ENCODE measurements at regions not wholly inside any gene's neighbourhood (a gene's known extent, or its start where the extent isn't known, plus 50 kb on each side); places are given as distances from the start of the nearest gene placed in this dataset.

- Histone ChIP-seq H3K27me3 (ENCODE audit: control insufficient read depth in 2 of 2, insufficient read depth in 2 of 2, low read length in 2 of 2) (no peaks in the 10 kb centered on the region), H3K9me3 (ENCODE audit: control insufficient read depth in 2 of 2, low read length in 2 of 2) (no peaks in the 10 kb centered on the region), H3K36me3 (ENCODE audit: control insufficient read depth in 2 of 2, insufficient read depth in 2 of 2, low read length in 2 of 2) (no peaks in the 10 kb centered on the region), H3K4me1 (ENCODE audit: control insufficient read depth in 2 of 2, insufficient read depth in 2 of 2, low read length in 2 of 2) (peaks cover 7 to 8% of the 10 kb centered on the region in 2 donors), H3K9ac (ENCODE audit: low read depth in 1 of 2, low read length in 2 of 2) (no peak overlapping the region), H3K27ac (ENCODE audit: low read depth in 2 of 2, low read length in 2 of 2) (no peak overlapping the region), H3K4me3 (ENCODE audit: low read length in 2 of 2) (no peak overlapping the region)
Measured at GRCh38 chr15:91468871-91469580, 369.0 kb downstream of the SV2B start.

DNA sequence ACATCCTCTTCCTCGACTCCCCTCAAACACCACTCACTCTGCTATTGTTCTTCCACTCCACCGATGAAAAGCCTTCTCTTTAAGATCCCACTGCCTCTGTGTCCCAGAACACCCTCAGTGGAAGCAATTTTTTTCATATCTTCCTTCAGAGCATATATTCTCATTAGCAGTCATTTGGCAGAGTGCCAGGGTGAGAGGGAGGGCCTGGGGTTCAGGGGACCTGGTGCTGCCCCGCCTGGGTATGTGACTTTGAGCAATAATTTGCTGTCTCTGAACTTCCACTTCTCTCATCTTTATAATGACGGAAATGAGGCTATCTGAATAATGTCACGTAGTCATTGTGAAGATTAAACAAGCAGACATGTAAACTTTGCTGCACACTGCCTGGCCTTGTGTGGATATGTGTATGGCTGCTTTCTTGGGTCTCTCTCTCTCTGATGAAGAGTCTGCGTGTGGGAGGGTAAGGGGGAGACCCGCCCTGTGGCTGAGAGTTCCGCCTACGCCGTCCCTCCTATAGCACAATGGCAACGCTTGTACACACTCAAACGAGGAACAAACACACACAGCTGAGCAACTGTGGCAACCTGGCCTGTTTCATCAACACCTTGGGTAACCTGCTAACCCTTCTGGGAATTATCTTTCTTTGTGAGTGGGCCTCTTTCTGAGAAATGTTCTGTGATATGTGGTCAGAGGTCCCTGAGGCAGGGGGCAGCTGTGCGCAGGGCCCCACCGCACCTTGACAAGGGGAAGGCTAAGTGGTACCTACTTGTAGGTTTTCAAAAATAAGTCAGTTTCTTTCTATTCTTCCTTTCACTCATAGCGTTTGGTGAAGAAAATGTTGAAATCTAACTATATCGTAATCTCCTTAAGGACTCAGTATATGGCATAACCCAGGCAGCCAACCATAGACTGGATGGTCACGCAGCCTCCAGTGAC lies 369.8 kb downstream of the SV2B start:
- H3K9ac ChIP-seq (ENCODE audit: low read depth in 1 of 2, low read length in 2 of 2): no peak overlapping the region
- peaks cover 7 to 8% of the 10 kb centered on the region in 2 donors for H3K4me1 ChIP-seq (ENCODE audit: control insufficient read depth in 2 of 2, insufficient read depth in 2 of 2, low read length in 2 of 2)
- H3K27me3 ChIP-seq (ENCODE audit: control insufficient read depth in 2 of 2, insufficient read depth in 2 of 2, low read length in 2 of 2): no peaks in the 10 kb centered on the region
- H3K4me3 ChIP-seq (ENCODE audit: low read length in 2 of 2): no peak overlapping the region
- H3K36me3 ChIP-seq (ENCODE audit: control insufficient read depth in 2 of 2, insufficient read depth in 2 of 2, low read length in 2 of 2): no peaks in the 10 kb centered on the region
- no peaks in the 10 kb centered on the region for H3K9me3 ChIP-seq (ENCODE audit: control insufficient read depth in 2 of 2, low read length in 2 of 2)
- no peak overlapping the region for H3K27ac ChIP-seq (ENCODE audit: low read depth in 2 of 2, low read length in 2 of 2)

- Histone ChIP-seq H3K4me1 (ENCODE audit: control insufficient read depth in 2 of 2, insufficient read depth in 2 of 2, low read length in 2 of 2) (peaks cover 7 to 8% of the 10 kb centered on the region in 2 donors), H3K9ac (ENCODE audit: low read depth in 1 of 2, low read length in 2 of 2) (no peak overlapping the region), H3K27ac (ENCODE audit: low read depth in 2 of 2, low read length in 2 of 2) (no peak overlapping the region)
Measured at GRCh38 chr15:91471468-91471867, 371.4 kb downstream of the SV2B start.

GRCh38 chr15:91472316-91472756 lies 372.3 kb downstream of the SV2B start:
- H3K9ac ChIP-seq (ENCODE audit: low read depth in 1 of 2, low read length in 2 of 2): no peak overlapping the region
- peaks cover 7 to 8% of the 10 kb centered on the region in 2 donors for H3K4me1 ChIP-seq (ENCODE audit: control insufficient read depth in 2 of 2, insufficient read depth in 2 of 2, low read length in 2 of 2)
- no peaks in the 10 kb centered on the region for H3K9me3 ChIP-seq (ENCODE audit: control insufficient read depth in 2 of 2, low read length in 2 of 2)
- no peaks in the 10 kb centered on the region for H3K36me3 ChIP-seq (ENCODE audit: control insufficient read depth in 2 of 2, insufficient read depth in 2 of 2, low read length in 2 of 2)
- H3K27ac ChIP-seq (ENCODE audit: low read depth in 2 of 2, low read length in 2 of 2): no peak overlapping the region
- H3K4me3 ChIP-seq (ENCODE audit: low read length in 2 of 2): no peak overlapping the region
- no peaks in the 10 kb centered on the region for H3K27me3 ChIP-seq (ENCODE audit: control insufficient read depth in 2 of 2, insufficient read depth in 2 of 2, low read length in 2 of 2)

More at GRCh38 chr15:91471468-91471867, 371.4 kb downstream of the SV2B start:
- Histone ChIP-seq H3K27me3 (ENCODE audit: control insufficient read depth in 2 of 2, insufficient read depth in 2 of 2, low read length in 2 of 2) (no peaks in the 10 kb centered on the region), H3K4me3 (ENCODE audit: low read length in 2 of 2) (no peak overlapping the region), H3K9me3 (ENCODE audit: control insufficient read depth in 2 of 2, low read length in 2 of 2) (no peaks in the 10 kb centered on the region), H3K36me3 (ENCODE audit: control insufficient read depth in 2 of 2, insufficient read depth in 2 of 2, low read length in 2 of 2) (no peaks in the 10 kb centered on the region)

GRCh38 chr15:91473894-91474545 lies 374.0 kb downstream of the SV2B start:
- Histone ChIP-seq H3K27ac (ENCODE audit: low read depth in 2 of 2, low read length in 2 of 2) (no peak overlapping the region), H3K36me3 (ENCODE audit: control insufficient read depth in 2 of 2, insufficient read depth in 2 of 2, low read length in 2 of 2) (no peaks in the 10 kb centered on the region), H3K9me3 (ENCODE audit: control insufficient read depth in 2 of 2, low read length in 2 of 2) (no peaks in the 10 kb centered on the region), H3K27me3 (ENCODE audit: control insufficient read depth in 2 of 2, insufficient read depth in 2 of 2, low read length in 2 of 2) (no peaks in the 10 kb centered on the region), H3K4me3 (ENCODE audit: low read length in 2 of 2) (no peak overlapping the region), H3K9ac (ENCODE audit: low read depth in 1 of 2, low read length in 2 of 2) (no peak overlapping the region), H3K4me1 (ENCODE audit: control insufficient read depth in 2 of 2, insufficient read depth in 2 of 2, low read length in 2 of 2) (peaks cover 7 to 8% of the 10 kb centered on the region in 2 donors)

- no peaks in the 10 kb centered on the region for H3K9me3 ChIP-seq (ENCODE audit: control insufficient read depth in 2 of 2, low read length in 2 of 2)
- no peaks in the 10 kb centered on the region for H3K36me3 ChIP-seq (ENCODE audit: control insufficient read depth in 2 of 2, insufficient read depth in 2 of 2, low read length in 2 of 2)
- no peaks in the 10 kb centered on the region for H3K27me3 ChIP-seq (ENCODE audit: control insufficient read depth in 2 of 2, insufficient read depth in 2 of 2, low read length in 2 of 2)
Measured at GRCh38 chr15:91476861-91477260, 376.6 kb upstream of the SLCO3A1 start.

GRCh38 chr15:91478717-91479191 lies 374.8 kb upstream of the SLCO3A1 start:
- Histone ChIP-seq H3K4me3 (ENCODE audit: low read length in 2 of 2) (no peak overlapping the region), H3K27ac (ENCODE audit: low read depth in 2 of 2, low read length in 2 of 2) (no peak overlapping the region), H3K36me3 (ENCODE audit: control insufficient read depth in 2 of 2, insufficient read depth in 2 of 2, low read length in 2 of 2) (no peaks in the 10 kb centered on the region), H3K9me3 (ENCODE audit: control insufficient read depth in 2 of 2, low read length in 2 of 2) (no peaks in the 10 kb centered on the region), H3K4me1 (ENCODE audit: control insufficient read depth in 2 of 2, insufficient read depth in 2 of 2, low read length in 2 of 2) (no peaks in the 10 kb centered on the region), H3K9ac (ENCODE audit: low read depth in 1 of 2, low read length in 2 of 2) (no peak overlapping the region), H3K27me3 (ENCODE audit: control insufficient read depth in 2 of 2, insufficient read depth in 2 of 2, low read length in 2 of 2) (no peaks in the 10 kb centered on the region)

More at GRCh38 chr15:91476861-91477260, 376.6 kb upstream of the SLCO3A1 start:
- Histone ChIP-seq H3K4me3 (ENCODE audit: low read length in 2 of 2) (no peak overlapping the region), H3K27ac (ENCODE audit: low read depth in 2 of 2, low read length in 2 of 2) (no peak overlapping the region), H3K4me1 (ENCODE audit: control insufficient read depth in 2 of 2, insufficient read depth in 2 of 2, low read length in 2 of 2) (peaks cover 0 to 3% of the 10 kb centered on the region in 2 donors), H3K9ac (ENCODE audit: low read depth in 1 of 2, low read length in 2 of 2) (no peak overlapping the region)

- Histone ChIP-seq H3K27ac (ENCODE audit: low read depth in 2 of 2, low read length in 2 of 2) (no peak overlapping the region), H3K9me3 (ENCODE audit: control insufficient read depth in 2 of 2, low read length in 2 of 2) (no peaks in the 10 kb centered on the region), H3K36me3 (ENCODE audit: control insufficient read depth in 2 of 2, insufficient read depth in 2 of 2, low read length in 2 of 2) (no peaks in the 10 kb centered on the region)
Measured at GRCh38 chr15:91480426-91480825, 373.1 kb upstream of the SLCO3A1 start.

DNA sequence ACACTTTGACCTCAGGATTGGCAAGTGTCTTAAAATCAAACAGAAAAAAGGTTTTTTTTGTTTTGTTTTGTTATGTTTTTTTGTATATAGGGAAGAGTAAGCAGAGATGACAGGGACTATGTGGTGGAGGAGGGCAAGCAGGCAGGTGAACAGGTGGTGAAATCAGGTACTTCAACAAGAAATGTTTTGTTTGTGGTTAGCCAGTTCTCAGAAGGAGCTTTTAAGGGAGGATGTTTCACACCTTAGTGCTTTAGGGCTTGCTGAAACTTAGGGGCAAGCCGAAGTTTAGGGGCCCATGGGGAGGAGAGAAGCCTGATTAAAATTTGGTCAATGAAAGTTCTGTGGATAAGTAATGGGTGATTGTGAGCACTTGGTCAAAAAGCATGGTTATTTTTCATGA lies 370.7 kb upstream of the SLCO3A1 start:
- Histone ChIP-seq H3K27me3 (ENCODE audit: control insufficient read depth in 2 of 2, insufficient read depth in 2 of 2, low read length in 2 of 2) (no peaks in the 10 kb centered on the region), H3K36me3 (ENCODE audit: control insufficient read depth in 2 of 2, insufficient read depth in 2 of 2, low read length in 2 of 2) (no peaks in the 10 kb centered on the region), H3K27ac (ENCODE audit: low read depth in 2 of 2, low read length in 2 of 2) (no peak overlapping the region), H3K9me3 (ENCODE audit: control insufficient read depth in 2 of 2, low read length in 2 of 2) (no peaks in the 10 kb centered on the region), H3K9ac (ENCODE audit: low read depth in 1 of 2, low read length in 2 of 2) (no peak overlapping the region), H3K4me1 (ENCODE audit: control insufficient read depth in 2 of 2, insufficient read depth in 2 of 2, low read length in 2 of 2) (no peaks in the 10 kb centered on the region), H3K4me3 (ENCODE audit: low read length in 2 of 2) (no peak overlapping the region)

More at GRCh38 chr15:91480426-91480825, 373.1 kb upstream of the SLCO3A1 start:
- Histone ChIP-seq H3K27me3 (ENCODE audit: control insufficient read depth in 2 of 2, insufficient read depth in 2 of 2, low read length in 2 of 2) (no peaks in the 10 kb centered on the region), H3K4me1 (ENCODE audit: control insufficient read depth in 2 of 2, insufficient read depth in 2 of 2, low read length in 2 of 2) (no peaks in the 10 kb centered on the region), H3K4me3 (ENCODE audit: low read length in 2 of 2) (no peak overlapping the region), H3K9ac (ENCODE audit: low read depth in 1 of 2, low read length in 2 of 2) (no peak overlapping the region)

Data from mucosa of rectum (tissue), 2 donors.